GM19324 (cell line): ENCODE measurements at regions not wholly inside any gene's neighbourhood (a gene's known extent, or its start where the extent isn't known, plus 50 kb on each side); places are given as distances from the start of the nearest gene placed in this dataset.
A peak's percentile ranks its signal among the peaks of the same experiment; 100 is the strongest.

ENCODE experiments used
- ATAC-seq: cut with Tn5 transposase; IDR thresholded peaks from one replicate; pipeline ENCODE4 v1.9.1; 2021; ENCODE audit warnings: mild to moderate bottlenecking, moderate library complexity; ENCODE audit not compliant: unreplicated experiment, low FRiP score

- ATAC-seq, result no peak
Measured at GRCh38 chrX:139141370-139141769, 389.2 kb upstream of the F9 start.

DNA sequence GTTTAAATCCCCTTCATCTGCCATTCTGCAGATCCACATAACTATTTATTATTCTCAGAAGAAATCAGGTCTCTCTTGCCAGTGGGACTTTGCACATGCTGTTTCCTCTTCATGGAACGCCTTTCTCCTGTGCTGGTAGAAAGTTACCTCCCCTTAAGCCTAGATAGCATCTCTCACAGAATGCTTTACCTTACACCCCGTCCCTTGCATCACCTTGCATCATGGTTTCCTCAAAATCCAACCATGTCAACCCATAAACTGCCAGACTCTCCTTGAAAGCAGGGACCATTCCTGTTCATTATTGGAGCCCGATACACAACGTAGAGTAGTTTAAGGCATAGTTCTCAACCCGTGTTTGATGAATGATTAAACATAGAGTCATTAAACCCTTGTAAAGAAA lies 396.2 kb upstream of the F9 start:
- ATAC-seq, result no peak

DNA sequence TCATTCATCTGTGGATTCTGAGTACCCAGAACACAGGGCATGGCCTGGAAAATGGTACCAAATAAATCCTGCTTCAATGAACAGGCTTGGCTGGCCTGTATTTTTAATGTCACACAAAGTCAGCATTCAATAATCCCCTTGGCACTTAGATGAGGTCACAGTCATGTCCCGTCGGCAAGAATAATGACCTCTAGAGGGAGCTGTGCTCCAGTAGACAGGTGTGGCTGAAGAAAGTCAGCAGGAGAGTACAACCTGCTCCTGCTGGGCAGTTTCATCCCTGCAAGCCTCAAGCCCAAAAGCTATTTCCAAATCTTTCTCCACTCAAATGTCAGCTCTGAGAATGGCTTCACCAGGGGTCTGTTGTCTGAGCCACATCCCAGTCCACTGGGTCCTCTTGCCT lies 404.0 kb upstream of the F9 start:
- ATAC-seq, result peak; percentile 65

GRCh38 chrX:139125916-139126315 lies 404.6 kb upstream of the F9 start:
- ATAC-seq, result no peak

- ATAC-seq, result no peak
Measured at GRCh38 chrX:139121616-139122286, 408.8 kb upstream of the F9 start.

DNA sequence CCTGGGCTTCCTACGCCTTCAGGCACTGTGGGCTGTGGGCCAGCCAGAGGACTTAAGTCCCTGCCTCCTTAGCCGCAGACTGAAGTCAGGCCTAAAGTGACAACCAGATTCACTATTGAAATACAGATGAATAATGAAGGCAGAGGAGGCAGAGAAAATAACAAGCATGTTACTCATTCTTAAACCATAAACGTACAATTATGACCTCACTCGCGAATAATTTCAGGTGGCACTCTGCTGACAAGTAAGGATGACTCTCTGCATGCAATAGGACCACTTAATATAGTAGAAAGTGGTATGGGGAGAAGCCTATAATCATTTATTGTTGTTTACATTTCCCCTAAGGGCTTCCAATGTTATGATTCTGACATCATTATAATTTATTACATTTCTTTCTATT lies 409.2 kb upstream of the FGF13 start:
- no peak for ATAC-seq

DNA sequence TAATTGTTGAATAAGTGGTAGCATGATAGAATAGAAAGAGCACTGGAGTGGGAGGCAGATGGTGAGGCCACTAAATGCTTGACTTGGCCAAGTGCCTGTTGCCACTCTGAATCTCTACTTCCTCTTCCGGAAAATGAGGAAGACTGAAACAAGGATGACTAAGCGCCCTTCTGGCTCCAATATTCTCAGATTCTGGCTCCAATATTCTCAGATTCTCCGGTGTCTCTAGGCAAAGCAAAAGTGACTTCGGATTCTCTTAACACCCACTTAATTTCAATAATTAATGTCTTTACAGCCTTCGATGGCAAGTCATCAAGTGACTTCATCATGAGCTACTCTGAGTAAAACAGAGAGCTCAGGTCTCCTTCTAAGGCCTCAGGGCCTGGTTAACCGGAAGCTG lies 402.2 kb upstream of the FGF13 start:
- no peak for ATAC-seq

GRCh38 chrX:139112432-139112831 lies 400.9 kb upstream of the FGF13 start:
- no peak for ATAC-seq

DNA sequence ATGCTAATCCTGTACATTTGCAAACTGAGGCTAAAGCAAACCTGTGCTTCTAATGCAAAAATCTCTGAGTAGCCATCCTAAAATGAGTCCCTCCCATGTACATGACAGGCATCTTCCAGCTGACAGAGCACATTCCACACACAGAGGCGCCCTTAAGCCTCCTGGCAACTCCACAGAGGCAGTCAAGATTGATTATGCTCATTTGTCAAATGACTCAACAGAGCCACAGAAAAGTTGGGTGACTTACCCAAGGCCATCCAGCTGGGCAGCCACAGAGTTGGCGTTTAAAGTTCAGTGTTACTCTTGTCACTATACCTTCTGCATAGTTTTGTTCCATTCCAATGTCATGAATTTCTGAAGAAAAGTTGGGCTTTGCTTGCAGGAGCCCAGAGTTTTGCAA lies 394.6 kb upstream of the FGF13 start:
- no peak for ATAC-seq

DNA sequence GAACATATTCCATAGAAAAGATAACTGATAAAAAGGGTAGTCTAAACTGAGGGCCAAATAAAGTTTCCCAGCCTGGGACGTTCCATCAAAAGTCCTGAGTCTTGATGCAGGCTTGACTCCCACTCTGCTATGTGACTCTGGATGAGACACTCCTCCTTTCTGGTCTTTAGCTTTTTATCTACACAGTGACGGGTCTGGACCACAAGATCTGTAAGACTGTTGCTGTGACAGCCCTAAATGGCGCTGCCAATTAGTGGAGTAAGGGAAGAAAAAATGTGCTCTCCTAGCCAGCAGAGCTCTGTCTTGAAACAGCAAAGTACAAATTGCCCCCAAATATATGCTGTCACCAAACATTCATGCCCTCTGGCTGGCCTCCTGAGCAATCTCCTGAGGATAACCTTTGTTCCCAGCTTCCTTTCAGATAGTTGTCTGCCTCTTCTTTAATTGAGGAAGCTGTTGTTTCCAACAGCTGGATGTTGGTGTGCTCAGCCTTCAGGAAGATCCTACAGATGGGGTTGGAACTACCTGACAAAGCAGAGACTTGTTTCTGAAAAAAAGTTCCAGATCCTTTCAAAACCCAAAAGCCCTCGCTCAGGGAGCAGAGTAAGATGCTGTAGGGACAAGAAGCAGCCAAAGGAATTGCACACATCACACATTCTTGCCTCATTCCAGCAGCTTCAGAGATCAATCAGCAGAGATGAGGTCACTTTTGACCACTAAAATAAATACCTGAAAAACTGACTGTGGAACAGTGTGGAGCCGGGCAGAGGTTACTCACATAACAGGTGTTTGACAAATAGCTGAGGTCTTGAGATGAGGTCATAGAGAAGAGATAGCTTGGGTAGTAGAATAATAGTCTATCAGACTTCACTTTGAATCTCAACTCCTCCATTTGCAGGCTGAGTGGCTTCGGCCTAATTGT lies 383.4 kb upstream of the FGF13 start:
- no peak for ATAC-seq

DNA sequence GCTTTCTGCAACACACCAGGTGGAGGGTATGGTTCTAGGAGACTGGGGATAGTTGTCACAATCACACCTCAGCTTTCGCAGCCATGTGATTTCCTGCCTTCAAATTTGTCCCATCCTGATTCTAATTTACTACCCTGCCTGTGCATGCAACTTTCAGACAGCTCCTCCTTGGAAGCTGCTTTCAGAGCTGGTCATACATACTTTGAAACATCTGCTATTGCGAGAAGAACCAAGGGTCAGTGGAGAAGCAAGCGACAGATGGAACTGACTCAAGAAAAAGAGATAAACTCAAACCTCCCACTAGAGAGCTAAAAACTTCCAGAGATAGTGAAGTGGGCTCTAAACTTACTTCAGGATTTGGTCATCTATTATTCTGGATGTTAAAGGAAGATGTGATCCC lies 381.7 kb upstream of the FGF13 start:
- ATAC-seq, result no peak

DNA sequence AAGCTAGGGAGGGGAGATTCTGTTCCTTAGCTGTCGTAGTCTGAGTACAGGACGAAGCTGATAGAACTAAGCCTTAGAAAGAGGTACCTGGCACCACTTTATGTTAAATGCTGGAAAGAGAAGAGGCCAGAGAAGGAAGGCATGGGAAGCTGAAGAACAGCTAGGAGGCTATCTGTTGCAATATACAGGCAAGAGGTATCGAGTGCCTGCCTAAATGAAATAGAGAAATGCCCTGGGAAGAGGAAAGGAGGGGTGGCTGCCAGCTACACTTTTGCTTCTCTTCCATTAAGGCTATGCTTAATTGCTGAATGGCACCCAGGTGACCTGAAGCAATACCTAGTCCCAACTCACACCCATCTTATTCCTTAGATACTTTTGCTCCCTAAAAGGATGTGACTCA lies 380.4 kb upstream of the FGF13 start:
- no peak for ATAC-seq

- ATAC-seq, result no peak
Measured at GRCh38 chrX:139091066-139091465, 379.5 kb upstream of the FGF13 start.

DNA sequence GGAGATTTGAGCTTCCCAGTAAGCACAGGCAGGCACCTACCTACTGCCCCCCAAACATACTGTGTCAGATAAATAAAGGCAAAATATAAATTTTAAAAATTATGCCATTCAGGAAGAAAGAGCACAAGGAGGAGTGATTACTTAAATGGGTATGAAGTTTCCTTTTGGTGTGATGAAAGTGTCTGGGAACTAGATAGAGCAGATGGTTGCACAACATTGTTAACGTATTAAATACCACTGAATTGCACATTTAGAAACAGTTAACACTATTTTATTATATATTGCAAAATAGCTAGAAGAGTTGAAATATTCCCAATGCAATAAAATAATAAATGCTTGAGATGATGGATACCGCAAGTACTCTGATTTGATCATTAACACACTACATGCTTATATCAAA lies 374.7 kb upstream of the FGF13 start:
- no peak for ATAC-seq

GRCh38 chrX:139085404-139085803 lies 373.9 kb upstream of the FGF13 start:
- no peak for ATAC-seq

- ATAC-seq, result no peak
Measured at GRCh38 chrX:139083191-139083590, 371.7 kb upstream of the FGF13 start.

DNA sequence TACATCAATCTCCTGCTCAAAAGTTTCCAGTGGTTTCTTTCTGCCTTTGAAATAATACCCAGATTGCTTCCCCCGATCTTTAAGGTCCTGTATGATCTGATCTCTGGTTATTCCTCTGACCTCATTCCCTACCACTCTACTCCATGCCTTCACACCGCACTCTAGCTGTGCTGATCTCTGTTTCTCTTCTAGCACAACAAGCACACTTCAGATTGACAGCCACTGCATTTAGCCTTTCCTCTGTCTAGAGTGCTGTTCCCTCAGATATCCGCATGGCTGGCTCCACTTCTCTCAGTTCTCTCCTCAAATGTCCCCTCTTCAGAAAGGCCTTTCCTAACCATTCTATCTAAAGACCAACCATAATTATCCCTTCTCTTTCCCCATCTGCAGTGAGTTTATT lies 370.4 kb upstream of the FGF13 start:
- no peak for ATAC-seq

DNA sequence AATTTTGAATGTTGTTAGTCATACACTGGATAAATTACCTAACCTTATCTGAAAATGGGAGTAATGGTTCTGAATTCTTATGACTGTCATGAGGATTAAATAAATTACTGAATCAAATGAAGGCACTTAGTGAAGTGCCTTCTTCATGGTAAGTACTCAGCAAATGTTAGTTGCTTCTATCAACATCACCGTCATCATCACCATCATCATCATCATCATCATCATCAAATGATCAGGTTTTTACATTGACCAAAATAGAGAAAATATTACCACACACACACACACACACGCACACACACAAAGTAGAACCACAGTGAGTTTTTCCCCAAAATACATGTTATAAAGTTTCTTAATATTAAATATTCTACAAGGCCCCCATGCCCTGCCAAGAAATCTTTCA lies 368.3 kb upstream of the FGF13 start:
- ATAC-seq, result no peak

DNA sequence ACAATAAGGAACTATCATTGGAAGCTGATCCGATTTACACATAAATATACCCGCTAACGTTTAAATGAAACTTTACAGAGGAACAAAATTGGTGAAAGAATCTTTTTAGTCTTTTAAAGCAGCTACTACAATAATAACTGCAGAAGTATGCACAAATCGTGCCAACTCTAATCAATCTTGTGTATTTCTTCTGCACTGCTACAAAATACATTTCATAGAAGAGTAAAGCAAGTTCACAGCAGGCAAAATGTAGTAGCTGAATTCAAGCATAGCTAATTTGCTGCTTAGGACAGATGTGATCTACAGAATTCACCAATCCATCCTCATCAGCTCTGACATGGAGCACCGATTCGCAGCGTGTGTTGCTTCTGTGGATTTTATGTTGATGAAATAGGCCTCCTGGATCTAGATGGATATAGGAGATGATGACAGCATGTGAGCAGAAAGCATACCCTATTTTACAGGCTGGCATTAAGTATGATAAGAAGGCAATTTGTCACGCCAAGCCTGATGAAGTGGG lies 367.3 kb upstream of the FGF13 start:
- ATAC-seq, result no peak

GRCh38 chrX:139078342-139078741 lies 366.8 kb upstream of the FGF13 start:
- no peak for ATAC-seq

DNA sequence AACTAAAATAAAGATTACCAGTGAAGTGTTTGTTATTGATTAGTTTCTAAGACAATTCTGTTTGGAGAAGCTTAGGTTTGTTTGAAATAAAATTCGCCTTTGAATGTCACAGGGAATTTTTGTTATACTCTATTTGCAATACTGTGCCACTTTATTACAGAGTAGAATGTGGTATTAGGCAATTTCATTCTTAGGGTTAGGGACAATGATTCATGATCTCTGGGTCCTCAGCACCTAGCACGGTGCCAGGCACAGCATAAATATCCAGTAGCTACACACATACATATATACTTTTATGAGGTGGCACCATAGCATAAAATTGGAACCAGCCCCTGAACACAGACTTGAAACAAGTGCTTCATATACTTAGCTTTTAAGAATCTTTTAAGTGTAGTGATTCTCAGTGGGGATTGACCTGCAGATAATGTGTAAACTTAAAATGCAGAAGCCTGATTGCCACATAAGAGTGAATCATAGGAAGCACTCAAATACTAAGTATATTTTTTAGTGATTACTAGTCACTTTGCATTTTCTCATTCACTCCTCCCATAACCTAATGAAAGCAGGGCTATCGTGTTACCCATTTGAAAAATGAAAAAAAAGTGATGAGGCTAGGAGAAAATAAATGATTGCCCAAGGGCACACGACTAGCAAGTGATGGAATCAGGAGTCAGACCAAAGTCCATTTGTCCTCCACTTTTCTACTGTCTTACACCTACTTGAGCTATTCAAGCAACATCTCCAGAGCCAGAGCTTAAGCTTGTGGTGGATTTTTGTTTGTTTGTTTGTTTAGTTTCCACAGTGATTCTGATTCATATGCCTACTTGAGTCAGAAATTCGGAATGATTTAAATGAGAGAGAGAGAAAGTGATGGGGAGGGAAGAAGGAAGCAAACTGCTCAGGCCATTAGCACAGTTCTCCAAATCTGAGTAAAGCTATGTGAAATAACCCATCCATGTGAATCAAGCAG lies 366.0 kb upstream of the FGF13 start:
- no peak for ATAC-seq
